ENCODE measurements at regions not wholly inside any gene's neighbourhood (a gene's known extent, or its start where the extent isn't known, plus 50 kb on each side); places are given as distances from the start of the nearest gene placed in this dataset.

- DNase-seq, result no peak
Observed at GRCh38 chr13:29952245-29952644, 101.8 kb upstream of the UBL3 start.

- DNase-seq, result no peak
Observed at GRCh38 chr13:29948791-29949190, 98.4 kb upstream of the UBL3 start.

- no peak for DNase-seq
Observed at GRCh38 chr13:29948244-29948643, 97.8 kb upstream of the UBL3 start.

- no peak for DNase-seq
Observed at GRCh38 chr13:29947839-29948238, 97.4 kb upstream of the UBL3 start.

- no peak for DNase-seq
Observed at GRCh38 chr13:29946093-29946492, 95.7 kb upstream of the UBL3 start.

- no peak for DNase-seq
Observed at GRCh38 chr13:29943686-29944085, 93.3 kb upstream of the UBL3 start.

GRCh38 chr13:29943273-29943672 is 92.9 kb upstream of the UBL3 start:
- DNase-seq, result no peak

- no peak for DNase-seq
Observed at GRCh38 chr13:29940715-29941114, 90.3 kb upstream of the UBL3 start.

- no peak for DNase-seq
Observed at GRCh38 chr13:29939158-29939557, 88.7 kb upstream of the UBL3 start.

GRCh38 chr13:29937841-29938240 is 87.4 kb upstream of the UBL3 start:
- no peak for DNase-seq

GRCh38 chr13:29937379-29937778 is 87.0 kb upstream of the UBL3 start:
- no peak for DNase-seq

GRCh38 chr13:29936956-29937355 is 86.5 kb upstream of the UBL3 start:
- no peak for DNase-seq

GRCh38 chr13:29936051-29936813 is 85.8 kb upstream of the UBL3 start:
- no peak for DNase-seq

- no peak for DNase-seq
Observed at GRCh38 chr13:29935309-29935981, 85.0 kb upstream of the UBL3 start.

- DNase-seq, result no peak
Observed at GRCh38 chr13:29934531-29935308, 84.3 kb upstream of the UBL3 start.

- no peak for DNase-seq
Observed at GRCh38 chr13:29933401-29933800, 83.0 kb upstream of the UBL3 start.

- no peak for DNase-seq
Observed at GRCh38 chr13:29931696-29932095, 81.3 kb upstream of the UBL3 start.

- DNase-seq, result no peak
Observed at GRCh38 chr13:29929062-29929847, 78.8 kb upstream of the UBL3 start.

- no peak for DNase-seq
Observed at GRCh38 chr13:29926098-29926476, 75.7 kb upstream of the UBL3 start.

- no peak for DNase-seq
Observed at GRCh38 chr13:29925457-29926097, 75.2 kb upstream of the UBL3 start.

GRCh38 chr13:29924482-29925350 is 74.3 kb upstream of the UBL3 start:
- DNase-seq, result no peak
